DMS153 (cell line): ENCODE measurements at regions not wholly inside any gene's neighbourhood (a gene's known extent, or its start where the extent isn't known, plus 50 kb on each side); places are given as distances from the start of the nearest gene placed in this dataset.
"Not testable (repeated sequence)": the region's sequence is repeated elsewhere in the genome, so short reads cannot be mapped to it uniquely, and the experiment has no call there.

Source experiments
- DNase-seq: peaks from one replicate; lab custom pipeline; 2025; lab: John Stamatoyannopoulos, UW

DNA sequence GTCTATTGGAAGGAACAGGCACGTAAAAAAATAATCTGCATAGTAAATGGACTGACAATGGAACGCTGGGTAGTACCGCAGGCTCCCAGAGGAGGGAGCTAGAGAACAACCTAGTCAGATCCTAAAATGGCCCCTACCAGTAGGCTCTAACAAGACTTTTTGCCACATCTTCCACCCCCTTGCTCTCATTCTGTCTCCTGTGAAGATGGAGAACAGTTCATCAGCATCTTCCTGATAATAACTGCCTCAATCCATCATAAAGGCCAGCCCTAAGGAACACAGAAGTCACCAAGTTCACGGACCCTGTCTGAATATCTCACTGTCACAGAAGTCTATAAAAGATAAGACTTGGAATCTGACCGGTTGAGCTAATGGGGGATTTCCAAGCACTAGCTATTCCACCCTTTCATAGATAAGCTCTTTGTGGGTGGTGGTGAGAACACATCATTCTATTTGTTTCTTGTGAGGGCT, 133.4 kb downstream of the SLC1A3 start:
- DNase-seq = peak; percentile 30

DNA sequence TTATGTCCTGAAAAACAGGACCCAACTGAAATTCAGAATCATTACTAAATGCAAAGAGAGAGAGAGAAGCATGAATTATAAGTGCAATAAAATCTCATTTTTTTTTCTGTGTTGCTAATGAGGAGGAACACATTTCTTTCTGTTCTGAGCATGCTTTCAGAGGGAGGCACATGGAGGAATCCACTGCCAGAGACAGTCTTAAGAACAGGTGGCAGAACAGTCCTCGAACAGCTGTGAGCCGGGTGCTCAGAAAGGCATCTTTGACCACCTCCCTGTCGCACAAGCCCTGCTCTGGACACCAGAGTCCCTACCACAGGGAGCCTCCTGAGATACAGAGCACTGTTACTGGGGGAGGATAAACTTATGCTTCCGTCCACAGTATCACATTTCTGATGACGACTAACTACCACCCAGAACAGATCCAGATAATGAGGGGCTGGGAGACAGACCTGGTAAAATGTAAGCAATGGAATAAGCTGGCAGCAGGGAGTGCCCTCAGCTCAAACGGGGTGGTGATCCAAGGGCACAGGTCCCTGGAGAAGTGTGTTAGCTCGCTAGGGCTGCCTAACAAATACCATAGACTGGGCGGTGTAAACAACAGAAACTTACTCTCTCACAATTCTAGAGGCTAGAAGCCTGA, 134.0 kb downstream of the SLC1A3 start:
- no peak for DNase-seq

DNA sequence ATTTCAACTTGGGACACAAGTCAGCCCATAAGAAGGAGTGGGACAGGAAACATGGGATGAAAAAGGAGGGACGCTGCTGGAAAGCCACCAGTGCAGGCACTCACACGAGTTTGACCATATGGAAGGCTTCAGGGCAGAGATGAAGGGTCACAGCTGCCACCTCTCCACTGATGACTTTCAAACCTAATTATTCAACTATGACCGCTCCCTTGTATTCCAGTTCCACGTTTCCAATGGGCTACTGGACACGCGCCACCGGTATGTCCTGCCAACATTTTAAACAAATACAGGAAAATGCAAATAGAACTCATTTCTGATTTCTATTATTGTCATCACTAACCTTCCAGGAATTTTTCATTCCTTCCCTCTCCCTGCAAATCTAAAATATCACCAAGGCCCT, 134.7 kb downstream of the SLC1A3 start:
- no peak for DNase-seq

DNA sequence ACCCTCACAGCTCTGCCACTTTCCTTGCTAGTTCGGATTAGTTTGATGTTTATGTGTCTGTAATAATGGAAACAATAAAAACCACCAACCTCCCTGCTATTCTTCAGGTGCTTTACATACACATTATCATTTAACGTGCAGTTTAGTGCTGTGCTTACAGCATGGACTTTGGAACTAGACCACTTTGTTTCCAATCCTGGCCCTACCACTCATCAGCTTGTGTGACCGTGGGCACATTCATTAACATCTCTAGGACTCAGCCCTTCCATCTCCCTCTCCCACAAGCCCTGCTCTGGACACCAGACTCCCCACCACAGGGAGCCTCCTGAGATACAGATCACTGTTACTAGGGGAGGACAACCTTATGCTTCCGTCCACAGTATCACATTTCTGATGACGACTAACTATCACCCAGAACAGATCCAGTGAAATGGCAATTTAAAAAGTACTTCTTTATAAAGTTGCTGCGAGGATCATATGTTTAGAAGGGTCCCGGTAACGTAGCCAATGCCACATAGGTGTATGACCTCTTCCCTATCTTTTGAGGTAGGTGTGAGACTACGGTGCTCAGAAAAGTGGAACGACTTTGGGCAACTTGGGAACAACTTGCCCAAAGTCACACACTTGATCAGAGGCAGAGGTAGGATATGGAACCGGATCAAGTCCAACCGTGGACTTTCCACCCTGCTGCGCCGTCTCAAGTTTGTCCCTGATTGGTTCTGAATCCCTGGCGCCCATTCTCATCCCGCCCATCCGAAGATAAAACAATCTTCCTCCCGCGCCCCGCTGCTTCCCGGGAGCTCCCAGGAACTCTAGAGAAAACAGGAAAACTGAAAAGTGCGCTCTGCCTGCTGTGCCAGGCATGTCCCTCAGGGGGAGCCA, 132.4 kb upstream of the NIPBL start:
- peak; percentile 11 for DNase-seq

DNA sequence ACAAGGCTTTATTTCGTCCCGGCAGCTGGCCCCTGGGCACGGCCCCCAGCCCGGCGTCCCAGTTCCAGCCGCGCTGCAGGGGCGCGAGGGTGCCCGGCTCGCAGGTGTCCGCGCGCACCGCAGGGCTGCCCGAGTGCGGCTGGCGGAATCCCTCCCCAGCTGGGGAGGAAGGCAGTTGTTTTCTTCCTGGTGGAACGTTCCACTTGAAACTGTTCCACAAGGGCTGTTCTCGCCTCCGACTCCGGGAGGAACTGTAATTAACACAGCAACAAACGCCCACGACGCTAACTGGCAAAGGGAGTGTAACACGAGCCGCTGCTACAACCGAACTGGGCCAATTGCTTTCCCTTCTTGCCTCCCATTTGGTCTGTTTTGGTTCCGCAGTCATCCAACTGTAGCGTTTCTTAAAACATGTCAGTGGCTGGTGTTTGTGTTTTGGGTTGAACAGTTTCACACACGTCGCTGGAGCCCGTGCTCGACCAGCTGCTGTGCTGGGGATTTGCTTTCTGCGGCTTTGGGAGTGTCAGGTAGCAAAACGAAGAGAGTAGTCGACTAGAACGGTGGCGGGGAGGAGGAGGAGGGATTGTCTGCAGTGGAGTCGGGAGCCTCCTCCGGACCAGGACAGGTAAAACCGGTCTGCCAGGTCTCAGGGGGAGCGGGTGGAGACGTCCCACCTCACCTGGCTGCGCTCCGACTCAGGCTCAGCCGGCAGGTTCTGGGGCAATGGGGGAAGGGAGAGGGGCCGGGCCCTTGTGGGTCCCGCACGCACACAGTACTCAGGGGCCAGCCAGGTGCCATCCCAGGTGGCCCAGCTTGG, 131.6 kb upstream of the NIPBL start:
- peak; percentile 93 for DNase-seq

DNA sequence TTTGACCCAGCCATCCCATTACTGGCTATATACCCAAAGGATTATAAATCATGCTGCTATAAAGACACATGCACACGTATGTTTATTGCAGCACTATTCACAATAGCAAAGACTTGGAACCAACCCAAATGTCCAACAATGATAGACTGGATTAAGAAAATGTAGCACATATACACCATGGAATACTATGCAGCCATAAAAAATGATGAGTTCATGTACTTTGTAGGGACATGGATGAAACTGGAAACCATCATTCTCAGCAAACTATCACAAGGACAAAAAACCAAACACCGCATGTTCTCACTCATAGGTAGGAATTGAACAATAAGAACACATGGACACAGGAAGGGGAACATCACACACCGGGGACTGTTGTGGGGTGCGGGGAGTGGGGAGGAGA, 128.8 kb upstream of the NIPBL start:
- DNase-seq = not testable (repeated sequence)

DNA sequence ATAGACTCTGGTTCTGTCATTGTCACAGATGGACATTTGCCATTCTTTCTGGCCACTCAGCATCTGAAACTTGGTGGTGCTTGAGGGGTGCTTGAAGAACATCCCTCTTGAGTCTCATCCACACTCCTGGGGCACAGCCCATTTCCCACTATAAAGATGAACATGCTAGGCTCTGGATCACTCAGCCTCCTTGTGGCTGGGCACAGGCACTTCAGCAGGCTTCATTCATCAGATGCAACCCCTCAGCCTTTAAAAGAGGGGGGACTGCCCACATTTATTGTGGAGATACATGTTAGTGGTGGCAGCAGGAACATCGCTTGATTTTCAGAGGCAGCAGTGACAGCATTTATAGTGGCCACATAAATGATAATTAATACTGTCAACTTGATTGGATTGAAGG, 124.7 kb upstream of the NIPBL start:
- no peak for DNase-seq

DNA sequence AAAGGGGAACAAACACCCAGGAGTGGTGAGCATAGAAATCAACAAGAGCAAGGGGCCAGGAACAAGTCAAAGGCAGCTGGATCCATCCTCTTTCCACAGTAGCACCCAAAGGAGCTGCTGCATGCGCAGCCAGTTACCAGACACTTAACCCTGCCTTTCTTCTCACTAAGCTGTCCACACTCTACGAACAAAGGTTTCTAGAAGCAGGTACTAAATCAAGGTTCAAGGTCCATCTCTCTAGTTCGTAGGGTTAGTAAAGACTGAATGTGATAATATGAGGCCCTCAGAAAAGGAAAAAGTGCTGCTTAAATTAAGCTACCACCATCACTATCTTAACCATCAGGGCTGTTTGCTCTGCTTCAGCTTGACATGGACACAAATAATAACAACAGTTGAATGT, 121.2 kb upstream of the NIPBL start:
- DNase-seq = no peak

DNA sequence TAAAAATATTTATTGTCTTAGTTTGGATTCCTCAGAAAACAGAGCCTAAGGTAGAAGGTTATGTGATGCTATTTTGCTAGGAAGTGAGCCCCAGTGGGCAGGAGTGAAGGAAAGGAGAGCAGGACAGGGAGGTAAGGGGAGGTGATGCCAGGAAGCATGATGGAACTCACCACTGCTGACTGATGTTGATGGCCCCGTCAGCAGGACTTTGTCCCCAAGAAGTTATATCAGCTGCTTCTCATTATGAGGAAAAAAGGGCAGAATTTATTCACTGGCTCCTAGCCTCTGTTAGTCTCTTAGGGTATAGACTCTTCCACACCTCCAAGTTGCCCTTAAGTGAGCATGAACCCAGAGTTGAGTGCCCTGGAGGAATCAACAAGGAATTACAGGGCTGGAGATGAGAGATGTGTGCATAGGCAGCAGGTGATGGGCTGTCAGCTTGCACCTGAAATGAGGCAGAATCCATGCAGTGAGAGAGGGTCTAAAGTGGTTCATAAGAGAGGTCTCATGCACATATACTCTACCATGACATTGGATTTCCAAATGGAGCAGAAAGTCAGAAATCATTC, 120.6 kb upstream of the NIPBL start:
- DNase-seq = no peak

DNA sequence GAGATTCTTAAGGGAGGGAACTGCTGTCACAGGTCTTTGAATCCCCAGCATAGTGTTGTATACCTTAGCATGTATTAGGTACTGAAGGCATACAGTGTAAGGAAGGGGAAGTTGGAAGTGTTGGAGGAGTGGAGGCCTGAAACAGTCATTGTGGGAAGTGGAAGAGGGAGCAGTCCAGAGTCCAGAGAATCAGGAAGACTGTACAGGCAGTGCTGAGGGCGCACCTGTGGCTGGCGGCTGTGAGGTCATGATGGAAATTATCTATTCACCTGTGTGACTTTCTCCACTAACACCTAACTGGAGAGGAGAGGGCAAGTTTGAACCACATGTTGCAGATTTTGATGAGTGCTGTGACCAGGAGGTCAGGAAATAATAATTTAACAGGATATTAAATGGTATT, 119.7 kb upstream of the NIPBL start:
- no peak for DNase-seq

DNA sequence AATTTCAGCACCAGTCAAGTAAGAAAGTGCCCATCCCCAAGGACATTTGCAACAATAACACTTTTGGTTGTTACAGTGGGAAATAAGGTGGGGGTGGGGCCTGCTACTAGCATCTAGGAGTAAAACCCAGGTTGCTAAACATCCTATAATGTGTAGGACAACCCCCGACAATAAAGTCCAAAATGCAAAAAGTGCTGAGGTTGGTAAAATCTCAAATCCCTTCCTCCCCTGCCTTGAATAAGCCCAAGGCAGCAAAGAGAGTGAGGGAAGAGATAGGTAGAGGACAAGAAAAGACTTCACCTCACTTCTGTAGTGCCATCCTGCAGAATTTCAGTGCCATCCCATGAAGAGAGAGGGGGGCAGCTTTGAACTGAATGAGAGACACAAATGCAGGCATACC, 117.5 kb upstream of the NIPBL start:
- no peak for DNase-seq

DNA sequence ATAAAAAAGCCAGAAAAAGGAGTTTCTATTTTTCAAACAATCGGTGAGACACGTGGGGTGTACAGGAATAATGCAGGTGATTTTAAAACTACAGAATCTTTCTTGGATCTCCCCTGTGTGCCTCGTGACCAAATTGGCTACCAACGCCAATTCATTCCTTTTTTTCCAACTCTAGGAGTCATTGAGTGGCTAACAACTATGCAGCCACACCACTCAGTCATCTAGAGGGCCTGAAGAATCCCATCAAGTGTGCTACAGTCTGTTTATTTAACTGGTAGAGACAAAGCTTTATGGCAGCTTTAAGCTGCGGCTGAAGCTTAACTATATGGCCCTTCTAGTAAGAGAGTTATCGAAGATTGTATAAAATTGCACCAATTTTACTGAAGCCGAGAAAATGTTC, 113.1 kb upstream of the NIPBL start:
- no peak for DNase-seq

DNA sequence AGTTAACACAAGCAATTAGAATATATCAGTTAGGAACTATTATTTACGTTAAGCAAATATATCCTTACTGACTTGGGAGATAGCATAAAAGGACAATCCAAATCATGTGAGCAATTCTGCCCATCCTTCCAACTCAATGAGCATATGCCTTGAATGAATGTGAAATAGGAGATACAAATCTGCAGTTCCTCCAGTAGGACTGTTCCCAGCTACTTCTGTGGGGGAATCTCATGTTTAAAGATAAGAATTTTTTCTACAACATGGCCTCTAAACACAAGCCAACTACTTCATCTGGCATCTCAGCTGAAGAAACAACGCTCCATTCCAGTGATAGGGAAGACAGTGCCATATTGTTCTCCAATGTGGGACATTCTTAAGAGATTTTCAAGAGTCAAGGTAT, 110.7 kb upstream of the NIPBL start:
- DNase-seq = no peak

DNA sequence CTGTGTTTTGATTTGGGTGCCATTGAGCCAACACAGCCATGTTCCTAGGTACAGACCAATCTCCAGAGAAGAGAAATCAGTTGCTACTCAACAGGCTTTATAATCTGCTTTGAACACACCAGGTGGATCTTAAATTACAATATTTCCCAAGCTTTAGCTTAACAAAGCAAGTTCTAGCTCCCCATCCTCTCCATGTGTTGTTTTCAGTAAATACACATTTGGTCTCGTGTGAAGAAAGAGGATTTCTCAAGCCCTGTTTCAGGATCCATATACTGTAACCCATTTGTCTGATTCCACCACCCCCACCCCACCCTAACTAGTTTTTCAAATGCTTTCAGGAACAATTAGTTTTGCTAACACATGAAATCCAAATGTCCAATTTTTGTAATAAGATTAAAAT, 109.6 kb upstream of the NIPBL start:
- DNase-seq = no peak

DNA sequence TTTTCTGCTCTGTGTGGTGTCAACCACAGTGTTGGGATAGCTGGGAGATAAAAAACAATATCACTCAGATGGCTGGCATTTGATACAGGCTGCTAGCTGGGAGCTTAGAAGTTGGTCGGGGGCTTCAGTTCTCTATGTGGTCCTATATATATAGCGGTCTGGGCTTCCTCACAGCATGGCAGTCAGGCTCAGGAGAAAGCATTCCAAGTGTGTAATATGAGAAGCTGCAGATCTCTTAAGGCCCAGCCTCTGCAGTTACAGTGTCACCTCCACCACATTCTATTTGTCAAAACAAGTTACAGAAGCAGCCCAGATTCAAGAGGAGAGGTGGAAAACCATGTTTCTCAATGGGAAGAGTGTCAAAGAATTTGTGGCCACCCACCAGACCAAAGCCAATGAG, 108.1 kb upstream of the NIPBL start:
- DNase-seq = no peak

DNA sequence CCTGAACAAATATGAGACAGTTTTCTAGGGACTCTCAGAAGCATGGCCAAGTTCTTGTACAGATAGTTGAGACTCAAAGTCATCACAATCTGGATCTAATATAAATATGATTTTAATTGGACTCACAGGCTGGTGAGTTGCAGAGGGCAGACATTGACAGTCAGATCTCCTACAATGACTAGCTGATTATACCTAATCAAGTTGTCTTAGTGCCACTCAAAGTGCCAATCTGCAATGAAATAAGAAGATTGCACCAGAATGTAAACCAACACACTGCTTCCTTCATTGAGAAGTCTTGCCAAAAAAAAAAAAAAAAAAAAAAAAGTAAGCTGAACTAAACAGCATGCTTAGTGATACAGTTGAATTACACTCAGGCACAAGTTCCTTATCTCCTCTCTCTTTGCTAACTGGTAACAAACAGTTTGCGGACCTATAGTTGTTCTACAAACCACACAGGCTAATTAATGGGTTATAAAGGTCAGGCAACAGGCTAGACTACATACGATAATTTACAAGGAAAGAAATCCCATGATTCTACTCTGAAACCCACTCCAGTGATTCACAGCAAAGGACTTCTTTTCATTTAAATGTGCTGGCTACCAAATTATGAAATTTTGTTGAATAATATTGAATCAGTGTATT, 107.3 kb upstream of the NIPBL start:
- DNase-seq = no peak

DNA sequence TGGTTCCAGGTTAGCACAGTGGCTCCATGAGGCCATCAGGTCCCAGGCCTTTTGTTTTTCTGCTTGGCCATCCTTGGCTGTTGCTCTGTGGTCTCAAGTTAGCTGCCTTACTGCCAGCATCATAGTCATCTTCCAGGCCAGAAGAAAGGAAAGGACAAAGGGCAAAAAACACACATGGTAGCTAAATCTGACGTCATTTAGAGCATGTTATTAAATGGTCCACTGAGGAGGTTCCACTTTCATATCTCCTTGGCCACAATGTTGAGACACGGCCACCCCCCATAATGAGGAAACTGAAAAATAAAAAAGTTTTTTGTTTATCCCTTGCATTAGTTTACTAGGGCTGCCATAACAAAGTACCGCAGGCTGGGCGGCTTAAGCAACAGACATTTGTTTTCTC, 106.4 kb upstream of the NIPBL start:
- DNase-seq = no peak

DNA sequence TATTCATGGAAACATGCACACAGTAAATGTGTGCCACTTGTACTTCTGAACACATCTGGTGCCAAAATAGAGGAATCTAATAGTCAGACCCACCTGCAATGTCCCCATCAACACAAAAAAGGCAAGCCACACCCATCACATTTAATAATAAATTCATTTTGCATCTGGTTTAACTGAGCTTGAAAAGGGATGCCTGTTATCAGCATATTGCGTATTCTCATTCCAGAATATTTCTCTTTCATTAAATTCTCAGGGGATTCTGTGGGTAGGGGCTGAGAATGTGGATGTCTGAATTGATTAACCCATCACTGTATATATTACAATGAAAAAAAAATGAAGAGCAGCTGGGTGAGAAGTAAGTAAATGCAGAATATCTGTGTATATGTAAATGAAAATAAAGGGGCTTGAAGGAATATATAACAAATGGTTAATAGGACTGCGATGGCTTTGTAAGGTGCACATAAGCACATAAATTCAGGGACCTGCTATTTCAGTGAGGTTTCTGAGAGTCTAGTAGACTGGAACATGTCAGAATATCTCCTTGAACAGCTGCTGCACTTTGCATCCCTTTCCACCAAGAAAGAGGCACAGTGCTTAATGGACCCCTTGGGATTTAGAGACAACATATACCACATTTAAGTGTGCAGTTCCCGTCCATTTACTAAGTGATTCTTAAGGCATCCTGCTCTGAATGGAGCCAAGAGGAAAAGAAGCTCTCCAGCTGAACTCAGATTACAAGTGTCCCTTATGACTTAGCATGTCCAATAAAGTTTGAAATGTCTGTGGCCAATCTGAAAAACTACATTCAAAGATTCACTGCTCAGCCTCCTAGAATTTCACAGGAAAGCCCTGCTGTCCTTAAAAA, 104.1 kb upstream of the NIPBL start:
- no peak for DNase-seq

DNA sequence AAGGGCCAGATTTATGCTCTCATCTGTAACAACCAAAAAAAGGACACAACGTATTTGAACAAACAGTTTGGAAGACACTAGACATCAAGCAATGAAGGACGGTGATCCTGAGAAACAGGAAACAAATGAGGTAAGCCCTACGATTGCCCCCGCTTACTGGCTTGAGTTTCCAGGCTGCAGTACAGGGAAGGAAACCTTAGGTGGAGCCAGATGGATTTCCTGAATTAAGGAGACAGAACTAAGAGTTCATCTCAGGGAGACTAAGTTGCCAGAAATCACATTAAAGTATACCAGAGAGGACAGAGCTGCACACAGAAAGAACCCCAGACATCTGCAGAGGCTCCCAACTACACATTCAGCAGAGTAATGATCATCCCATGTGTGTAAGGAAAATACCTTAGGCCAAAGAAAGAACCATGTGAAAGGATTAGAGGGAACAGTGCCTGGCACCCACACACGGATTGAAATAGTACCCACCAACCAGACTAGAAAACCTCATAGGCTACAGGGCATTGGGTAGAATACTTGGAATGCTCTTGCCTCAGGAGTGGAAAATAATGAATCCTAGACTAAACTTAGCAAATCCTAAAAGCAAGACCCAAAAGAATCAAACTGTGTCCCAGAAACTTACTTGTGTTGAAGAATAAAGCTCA, 99.3 kb upstream of the NIPBL start:
- peak; percentile 12 for DNase-seq

DNA sequence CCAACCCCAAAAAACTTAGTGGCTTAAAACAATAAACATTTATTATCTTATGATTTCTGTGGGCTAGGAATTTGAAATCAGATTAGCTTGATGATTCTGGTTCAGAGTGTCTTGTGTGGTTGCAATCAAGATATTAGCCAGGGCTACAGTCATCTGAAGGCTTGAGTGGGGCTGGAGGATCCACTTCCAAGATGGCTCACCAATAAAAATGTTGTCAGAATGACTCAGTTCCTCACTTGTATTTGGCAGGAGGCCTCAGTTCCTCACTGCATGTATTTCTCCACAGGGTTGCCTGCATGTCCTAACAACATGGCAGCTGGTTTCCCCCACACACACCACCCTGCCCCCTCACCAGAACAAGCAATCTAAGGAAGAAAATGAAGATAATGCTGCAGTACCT, 98.2 kb upstream of the NIPBL start:
- DNase-seq = no peak
